Stimulated activated CD4-positive, alpha-beta T cell treated with anti-CD3 and anti-CD28 coated beads, Interleukin-1b, Interleukin-23, amount 100 ng/mL, for 24 hours (primary cell): ENCODE measurements at regions not wholly inside any gene's neighbourhood (a gene's known extent, or its start where the extent isn't known, plus 50 kb on each side); places are given as distances from the start of the nearest gene placed in this dataset.

Experiments used
- DNase-seq, 4 experiments: peaks; one replicate each; pipeline ENCODE4 v3.0.0-alpha.2; 2020; ENCODE audit warnings: low read depth in 4 of 4, low spot score in 1 of 4

DNA sequence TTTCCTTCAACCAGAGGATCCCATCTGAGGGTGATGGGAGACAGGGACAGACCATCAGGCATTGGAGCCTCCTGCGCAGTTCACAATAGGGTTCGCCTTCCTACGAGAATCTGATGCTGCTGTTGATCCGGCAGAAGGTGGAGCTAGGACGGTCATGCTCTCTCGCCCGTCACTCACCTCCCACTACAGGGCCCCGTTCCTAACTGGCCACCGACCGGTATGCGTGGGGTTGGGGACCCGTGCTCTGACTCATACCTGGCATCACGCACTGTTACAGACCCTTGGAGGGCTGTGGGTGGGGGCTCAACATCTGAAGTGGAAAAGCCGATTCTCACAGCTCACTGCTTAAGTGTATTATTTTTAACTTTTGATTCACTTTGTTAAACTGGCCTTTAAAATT is 402.3 kb downstream of the BRD1 start:
- DNase-seq, result no peak

DNA sequence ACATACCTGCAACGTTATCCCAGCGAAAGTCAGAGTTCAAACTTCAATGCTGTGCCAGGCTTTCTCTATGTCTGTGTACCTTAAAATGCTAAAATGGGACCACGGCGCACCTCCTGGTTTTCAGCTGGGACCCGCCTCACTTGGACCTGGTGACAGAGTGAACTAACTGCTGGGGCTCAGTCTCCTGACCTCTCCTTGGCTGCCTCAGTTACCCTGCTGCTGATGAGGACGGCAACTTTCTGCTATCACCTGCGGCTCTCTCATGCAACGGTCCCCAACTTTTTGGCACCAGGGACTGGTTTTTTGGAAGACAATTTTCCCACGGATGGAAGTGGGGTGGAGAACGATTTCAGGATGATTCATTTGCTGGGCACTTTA is 402.8 kb downstream of the BRD1 start:
- no peak for DNase-seq

DNA sequence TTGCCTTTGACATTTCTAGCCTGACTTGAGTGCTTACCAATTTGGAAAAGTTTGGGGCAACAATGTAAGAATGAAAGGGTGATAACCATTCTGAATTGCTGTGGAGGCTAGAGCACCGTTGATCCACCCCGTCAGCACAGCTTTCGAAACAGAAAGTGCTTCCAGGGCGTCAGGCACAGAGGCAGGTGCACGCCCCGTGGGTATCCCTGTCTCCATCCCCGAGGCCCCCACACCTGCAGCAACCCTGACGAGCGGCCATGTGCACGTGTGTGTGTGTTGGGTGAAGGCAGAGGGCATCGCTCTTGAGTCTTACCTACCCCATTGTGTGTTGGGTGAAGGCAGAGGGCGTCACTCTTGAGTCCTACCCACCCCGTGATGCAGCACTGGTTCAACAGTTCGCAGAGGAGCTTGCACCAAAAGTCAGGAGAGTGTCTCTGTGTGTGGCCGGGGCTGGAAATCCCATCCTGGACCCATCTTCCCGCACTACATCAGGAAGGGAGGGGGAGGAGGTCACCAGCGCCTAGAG is 404.5 kb downstream of the BRD1 start:
- DNase-seq, result no peak

DNA sequence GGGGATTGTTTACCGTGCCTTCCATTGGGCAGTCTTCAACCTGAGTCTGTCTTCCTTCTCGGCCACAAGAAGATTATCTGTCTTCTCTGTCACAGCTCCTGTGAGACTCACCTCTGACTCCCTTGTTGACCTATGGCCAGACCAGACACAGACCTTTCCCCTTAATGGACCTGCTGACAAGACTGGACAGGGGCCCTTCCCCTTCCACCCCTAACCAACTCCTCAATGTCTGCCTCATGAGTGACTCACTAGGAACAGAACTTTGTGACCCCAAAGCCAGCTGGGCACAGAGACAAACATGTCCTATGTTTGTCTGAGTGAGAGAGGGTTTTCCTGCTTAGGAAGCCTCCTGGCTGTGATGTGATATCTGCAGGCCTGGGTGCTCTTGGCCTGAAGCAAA is 405.0 kb downstream of the BRD1 start:
- no peak for DNase-seq

DNA sequence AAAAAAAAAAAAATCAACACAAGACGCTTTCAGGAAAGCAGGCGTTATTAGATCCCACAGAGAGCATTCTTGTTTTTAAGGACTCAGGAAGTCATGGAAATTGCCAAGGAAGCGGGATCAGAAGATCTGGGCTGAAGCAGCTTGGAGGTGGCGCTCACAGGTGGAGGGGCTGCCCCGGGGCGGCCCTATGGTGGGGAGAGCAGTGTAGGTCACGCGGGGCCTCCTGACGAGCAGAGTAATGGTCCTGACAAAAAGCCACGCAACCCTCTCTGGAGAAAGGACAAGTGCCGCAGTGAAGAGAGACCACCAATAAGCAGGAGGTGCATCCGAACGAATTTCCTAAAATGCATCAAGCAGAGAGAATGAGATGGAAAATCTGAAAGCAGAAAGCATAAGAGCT is 407.0 kb downstream of the BRD1 start:
- no peak for DNase-seq

DNA sequence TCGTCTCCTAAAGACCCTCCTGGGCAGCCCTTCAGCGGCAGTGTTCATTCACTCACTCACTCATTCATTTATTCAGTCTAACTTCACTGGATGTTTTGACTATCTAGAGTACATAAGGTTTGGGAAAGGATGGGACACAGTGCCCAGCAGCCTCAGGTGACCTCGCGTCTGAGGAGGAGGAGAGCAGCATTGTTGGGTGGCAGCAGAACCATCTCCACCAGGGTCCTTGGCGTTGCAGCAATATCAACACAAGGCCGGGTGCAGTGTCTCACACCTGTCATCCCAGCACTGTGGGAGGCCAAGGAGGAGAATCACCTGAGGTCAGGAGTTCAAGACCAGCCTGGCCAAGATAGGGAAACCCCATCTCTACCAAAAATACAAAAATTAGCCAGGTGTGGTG is 408.0 kb downstream of the BRD1 start:
- no peak for DNase-seq

DNA sequence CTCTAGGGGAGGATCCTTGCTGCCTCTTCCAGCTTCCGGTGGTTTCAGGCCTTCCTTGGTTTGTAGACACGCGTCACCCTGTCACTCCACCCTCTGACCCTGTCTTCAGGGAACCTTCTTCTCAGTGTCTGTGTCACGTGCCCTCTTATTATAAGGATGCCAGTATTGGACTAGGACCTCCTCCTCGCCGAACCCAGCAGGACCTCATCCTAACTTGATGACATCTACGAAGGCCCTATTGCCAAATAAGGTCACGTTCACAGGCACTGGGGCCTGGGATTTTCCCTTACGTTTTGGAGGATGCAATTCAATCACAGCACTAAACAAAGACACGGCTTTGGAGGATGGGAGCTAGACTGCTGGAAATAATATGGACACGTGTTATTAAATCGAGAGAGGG is 408.7 kb downstream of the BRD1 start:
- DNase-seq, result no peak

DNA sequence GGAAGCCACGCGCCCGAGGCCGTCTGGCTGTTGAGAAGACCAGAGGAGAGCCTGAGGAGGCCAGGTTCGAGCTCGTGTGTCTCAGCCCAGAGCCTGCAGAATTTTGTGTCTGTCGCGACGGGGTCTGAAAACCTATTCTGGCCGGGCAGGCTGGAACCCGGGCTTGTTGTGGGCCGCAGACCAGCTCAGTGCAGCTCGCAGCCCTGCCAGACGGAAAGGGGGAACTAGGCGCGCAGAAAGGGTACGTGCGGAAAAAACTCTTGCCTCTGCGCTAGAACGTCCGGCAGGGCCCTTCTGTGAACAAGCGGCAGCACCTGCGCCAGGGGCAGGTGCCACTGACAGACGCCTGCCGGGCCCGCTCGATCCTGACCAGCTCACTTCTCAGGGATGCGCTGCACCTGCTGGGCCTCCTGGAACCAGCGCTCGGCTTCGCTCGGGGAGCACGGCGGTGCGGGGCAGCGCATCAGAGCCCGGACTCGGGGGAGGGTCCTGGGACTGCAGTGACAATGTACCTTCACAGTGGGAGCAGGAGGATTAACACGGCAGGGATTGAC is 409.3 kb downstream of the BRD1 start:
- DNase-seq, result no peak

DNA sequence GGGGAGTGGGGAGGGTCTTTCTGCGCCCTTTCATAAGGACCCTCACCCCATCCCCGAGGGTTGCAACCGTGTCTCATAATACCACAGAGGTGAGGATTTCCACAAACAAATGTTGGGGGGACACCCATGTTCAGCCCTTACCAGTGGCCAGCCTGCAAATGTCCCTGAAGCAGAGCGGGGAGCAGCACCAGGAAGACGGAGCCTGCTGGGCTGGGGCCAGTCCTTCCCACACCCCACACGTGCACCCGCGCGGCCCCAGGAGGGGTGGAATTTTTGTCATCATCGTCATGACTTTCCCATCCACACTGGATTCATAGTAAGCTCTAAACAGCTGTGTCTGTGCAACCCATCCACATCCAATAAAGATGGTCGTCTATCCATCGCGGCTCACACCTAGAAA is 409.8 kb downstream of the BRD1 start:
- no peak for DNase-seq

DNA sequence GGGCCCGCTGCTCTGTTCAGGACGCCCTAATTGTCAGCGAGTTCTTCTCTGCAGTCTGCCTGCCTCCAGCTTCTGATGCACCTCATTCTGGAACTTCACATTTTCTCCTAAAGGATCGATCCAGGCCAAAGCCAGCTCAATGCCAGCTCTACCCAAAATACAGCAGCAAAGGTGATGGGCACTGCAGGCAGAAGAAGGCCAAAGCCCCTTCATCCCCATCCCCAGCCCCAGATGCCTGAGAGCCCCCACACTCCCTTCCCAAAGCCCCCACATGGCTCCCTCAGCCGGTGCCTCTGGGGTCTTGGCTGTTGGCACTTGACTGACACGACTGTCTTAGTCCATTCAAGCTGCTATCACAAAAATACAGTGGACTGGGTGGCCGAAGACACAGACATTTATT is 410.3 kb downstream of the BRD1 start:
- DNase-seq, result no peak

DNA sequence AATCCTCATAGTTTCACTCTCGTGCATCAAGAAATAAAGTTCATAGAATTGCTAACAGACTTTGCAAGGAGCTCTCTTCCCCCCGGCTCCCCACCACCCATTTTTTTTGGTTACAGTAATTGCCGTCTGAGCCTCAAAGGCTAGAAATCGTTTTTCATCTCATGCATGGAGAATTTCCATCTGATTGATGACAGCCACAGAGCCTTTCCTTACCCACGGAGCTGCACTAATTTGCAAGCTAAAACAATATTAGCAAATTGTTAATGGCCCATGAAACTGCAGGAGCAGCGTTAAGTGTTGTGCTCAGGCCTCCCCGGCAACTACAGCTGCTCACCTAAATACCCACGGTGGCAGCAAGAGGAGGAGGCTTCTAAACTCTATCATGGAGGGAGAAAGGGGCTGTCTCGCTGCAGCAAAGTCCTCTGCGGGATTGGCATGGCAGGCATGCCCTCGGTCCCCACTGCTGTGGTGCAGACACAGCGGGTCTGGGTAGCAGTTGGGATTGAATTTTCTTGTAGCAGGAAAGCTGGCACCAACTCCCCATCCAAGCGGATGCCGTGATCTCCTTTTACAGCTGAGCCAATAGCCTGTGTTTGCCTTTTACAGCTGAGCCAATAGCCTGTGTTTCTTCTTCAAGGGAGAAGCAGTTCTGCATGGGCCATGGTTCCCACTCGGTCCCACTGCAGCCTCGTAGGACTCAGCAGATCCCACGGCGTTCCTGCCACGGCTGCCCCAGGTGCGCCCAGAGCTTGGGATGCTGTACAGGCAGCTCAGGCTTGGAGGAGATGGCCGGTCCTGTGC is 412.3 kb downstream of the BRD1 start:
- DNase-seq, result no peak

DNA sequence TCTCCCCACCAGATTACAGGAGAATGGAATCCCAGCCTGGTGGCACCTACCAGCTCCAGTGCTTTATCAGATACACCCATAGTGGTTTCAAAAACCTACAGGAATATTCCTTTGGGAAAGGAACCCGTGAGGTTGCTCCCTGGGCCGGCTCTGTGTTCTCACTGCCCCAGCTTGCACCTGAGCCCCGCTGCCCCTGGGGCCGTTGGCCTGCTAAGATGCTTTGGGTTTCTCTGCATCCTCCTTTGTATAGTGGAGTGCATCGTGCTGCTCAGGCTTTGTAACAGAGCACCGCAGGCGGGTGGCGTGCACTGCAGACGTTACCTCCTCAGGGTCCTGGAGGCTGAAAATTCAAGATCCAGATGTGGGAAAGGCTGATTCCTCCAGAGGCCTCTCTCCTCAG is 414.1 kb downstream of the BRD1 start:
- DNase-seq, result no peak

DNA sequence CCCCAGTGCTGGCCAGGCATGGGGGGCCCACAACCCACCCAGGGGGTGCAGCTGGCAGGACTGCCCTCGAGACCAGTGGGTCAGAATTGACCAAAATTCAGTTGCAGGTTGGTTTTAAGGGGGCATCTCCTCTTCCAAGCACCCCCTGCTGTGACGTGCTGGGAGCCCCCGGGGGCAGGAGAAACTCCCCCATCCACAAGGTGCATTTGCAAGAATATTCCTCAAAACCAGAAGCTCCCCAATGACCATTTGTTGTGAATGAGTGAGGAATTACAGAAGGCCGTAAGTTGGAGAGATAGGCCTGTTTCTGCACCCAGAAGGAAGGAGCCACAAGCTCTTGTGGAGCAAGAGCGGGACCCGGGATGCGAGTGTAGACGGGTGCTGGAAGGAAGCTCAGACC is 414.5 kb downstream of the BRD1 start:
- DNase-seq, result no peak

DNA sequence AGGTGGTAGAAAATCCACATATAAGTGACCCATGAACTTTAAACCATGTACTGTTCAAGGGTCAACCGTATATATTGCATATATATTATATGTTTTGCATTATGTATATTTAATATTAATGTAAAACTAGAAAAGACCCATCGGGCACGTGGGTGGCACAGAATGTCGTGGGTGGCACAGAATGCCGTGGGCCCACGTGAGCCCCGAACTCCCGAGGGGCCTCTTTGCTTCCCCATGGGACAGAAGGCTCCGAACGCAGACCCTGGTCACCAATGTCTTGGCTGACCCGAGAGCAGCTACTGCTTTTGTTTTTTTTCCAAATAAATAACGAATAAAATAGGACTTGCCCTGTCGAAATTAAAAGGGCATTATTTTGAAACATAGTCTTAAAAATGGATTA is 415.4 kb downstream of the BRD1 start:
- no peak for DNase-seq

DNA sequence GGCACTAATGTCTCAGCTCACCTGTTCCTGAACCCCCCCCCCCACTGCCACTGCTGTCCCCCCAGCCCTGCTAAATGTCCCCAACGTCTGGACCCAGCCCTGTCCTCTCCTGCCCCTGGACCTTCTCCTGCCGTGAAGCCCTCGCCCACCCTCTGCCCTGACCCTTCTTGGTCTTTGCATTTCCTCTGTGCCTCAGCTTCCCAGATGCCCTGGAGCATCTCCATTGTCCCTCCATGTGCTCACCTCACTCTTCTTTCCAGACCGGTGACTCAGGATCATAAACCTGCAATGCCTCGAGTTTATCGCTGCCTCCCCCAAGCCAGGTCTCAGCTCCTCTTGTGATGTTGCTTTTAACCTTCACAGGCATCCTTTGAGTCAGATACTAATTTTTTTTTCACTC is 416.4 kb downstream of the BRD1 start:
- no peak for DNase-seq

DNA sequence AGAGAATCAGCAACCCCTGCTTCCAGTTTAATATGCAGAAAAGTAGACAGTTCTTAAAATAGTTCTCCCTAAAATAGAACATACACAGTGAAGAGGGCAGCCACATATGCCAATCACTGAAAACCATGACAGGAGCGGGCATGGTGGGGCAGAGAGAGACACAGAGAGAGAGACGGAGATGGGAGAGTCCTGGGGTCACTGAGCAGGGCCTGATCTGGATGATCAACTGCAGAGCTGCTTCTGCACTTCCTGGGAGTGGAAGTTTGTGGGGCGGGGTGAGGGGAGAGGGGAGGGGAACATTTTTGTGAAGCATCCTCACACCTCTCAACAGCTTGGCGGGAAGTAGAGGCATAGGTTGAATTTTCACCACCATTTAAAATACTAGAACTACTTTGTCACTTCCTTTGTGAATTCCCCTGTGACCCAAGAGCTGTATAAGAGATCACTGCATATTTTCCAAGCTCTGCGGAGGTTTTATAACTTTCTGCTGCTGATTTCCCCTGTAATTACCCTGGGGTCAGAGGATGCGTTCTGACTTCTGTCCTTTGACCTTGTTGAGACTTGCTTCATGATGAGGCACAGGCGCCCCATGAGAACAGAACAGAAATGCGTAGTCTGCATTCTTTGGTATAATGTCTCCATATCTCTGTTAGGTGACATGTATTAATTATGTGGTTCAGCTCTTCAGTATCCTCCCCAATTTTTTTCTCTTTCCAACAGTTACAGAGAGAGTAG is 419.4 kb downstream of the BRD1 start:
- no peak for DNase-seq

DNA sequence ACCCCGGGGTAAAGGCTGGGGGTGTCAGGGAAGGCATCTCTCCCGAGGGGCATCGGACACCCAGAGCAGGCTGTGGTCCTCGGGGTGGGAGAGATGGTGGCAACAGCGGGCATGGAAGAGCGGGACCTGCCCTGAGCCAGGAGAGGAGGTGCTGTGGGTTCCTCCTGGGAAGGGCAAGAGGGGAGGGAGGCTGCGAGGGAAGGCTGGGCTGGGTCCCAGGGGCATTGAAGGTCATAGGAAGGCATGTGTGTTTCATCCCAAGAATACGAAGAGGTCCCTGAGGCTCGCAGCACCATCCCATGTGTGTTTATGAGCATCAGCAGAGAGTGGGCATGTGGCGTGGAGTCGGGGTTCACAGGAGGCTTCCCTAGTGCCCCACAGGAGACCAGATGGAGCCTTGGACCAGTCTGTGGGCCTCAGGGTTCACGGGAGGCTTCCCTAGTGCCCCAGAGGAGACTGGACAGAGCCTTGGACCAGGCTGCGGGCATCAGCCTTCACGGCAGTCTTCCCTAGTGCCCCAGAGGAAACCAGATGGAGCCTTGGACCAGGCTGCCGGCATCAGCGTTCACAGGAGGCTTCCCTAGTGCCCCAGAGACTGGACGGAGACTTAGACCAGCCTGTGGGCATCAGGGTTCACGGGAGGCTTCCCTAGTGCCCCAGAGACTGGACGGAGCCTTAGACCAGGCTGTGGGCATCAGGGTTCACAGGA is 420.6 kb downstream of the BRD1 start:
- DNase-seq, result no peak

DNA sequence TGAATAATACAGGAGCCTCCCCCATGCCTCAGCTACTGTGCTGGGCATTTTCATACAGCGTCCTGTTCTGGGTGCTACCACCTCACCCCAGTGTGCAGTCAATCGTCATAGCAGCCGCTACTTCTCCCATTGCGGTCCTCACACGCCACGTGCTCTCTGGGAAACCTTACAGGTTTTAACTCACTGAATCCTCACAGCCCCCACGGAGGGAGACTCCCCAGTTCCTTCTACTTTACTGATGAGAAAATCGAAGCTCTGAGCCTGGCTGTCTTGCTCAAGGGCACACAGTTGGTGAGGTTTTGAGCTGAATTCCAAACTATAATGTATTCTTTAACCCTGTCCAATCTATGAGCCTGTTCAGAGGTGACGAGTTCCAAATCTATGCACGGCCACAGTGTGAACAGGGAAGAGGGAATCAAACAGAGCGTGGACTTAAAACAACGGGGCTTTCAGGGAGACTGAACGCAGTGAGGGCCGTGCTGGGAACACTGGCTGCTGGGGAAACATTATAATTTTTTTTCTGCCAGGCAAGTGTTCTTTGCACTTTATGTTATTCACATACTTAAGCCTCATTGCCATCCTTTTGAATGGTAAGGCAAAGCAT is 421.5 kb downstream of the BRD1 start:
- no peak for DNase-seq

DNA sequence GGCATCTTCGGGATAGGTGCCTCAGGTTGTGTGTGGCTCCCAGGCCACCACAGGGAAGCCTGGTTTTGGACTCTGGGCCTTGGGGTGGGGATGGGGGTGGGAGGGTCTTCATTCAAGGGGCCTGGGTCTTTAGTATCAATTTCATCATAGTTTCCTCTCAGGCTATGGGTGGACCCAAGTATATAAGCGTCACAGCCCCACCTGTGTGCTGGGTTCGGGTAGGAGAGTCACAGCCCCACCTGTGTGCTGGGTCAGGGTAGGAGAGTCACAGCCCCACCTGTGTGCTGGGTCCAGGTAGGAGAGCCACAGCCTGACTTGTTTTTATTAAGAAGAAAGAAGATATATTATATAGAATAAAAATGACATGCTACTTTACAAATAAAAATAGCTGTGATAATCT is 422.1 kb downstream of the BRD1 start:
- DNase-seq, result no peak

DNA sequence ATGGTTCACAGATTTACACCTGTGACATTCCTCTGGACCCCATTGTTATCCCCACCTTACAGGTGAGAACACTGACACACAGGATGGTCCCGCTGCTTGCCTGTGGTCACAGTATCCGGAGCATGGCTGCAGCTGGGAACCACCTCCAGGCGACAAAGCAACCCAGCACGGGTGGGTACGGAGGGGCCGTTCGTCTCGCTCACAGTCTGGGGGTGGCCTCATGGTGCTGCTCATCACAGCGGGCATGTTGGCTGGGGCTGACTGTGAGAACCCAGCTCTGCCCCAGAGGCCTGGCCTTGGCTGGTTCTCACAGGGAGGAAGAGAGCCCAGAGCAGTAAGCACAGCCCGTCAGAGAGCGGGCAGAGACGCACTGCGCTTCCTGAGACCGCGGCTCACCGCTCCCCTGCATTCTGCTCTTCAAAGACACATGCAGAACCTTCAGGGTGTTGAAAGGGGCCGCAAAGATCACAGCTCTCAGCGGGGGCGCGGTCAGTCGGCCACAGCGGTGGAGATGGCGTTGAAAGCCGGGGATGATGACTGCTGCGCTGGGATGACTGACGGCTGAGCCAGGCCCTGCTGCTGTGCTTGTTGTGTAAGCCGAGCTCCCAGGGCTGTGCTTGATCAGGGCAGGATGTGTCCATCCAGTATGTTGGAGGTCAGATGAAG is 423.0 kb downstream of the BRD1 start:
- DNase-seq, result no peak

DNA sequence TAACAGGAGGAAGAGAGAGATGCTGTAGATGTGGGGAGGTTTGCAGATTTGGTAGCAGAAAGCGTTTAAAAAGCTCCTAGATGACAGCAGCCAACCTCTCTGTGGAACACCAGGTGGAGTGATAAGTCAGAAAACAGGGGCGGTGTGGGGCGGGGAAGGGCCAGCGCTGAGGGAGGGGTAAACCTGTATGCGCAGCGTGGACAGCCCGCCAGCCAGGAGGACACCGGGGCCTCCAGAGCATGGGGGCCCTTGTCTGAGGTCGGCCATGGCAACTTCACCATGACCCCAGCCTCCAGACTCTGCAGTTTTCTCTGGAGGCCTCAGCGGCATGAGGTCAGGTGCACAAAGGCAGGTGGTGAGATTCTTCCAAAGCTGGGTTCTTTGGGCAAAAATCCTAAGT is 423.7 kb downstream of the BRD1 start:
- no peak for DNase-seq
